CD4-positive, alpha-beta T cell treated with Interleukin-10 for 1 hour (primary cell): ENCODE measurements at regions not wholly inside any gene's neighbourhood (a gene's known extent, or its start where the extent isn't known, plus 50 kb on each side); places are given as distances from the start of the nearest gene placed in this dataset.
A peak's percentile ranks its signal among the peaks of the same experiment; 100 is the strongest.

Experiments
- DNase-seq: peaks from one replicate; pipeline ENCODE4 v3.0.0-alpha.2; 2020

GRCh38 chr4:123575291-123575690, 178.7 kb downstream of the SPRY1 start:
- no peak for DNase-seq

GRCh38 chr4:123577225-123577906, 180.8 kb downstream of the SPRY1 start:
- DNase-seq = no peak

GRCh38 chr4:123578276-123579029, 181.9 kb downstream of the SPRY1 start:
- DNase-seq = no peak

- no peak for DNase-seq
Measured at GRCh38 chr4:123579961-123580360, 183.4 kb downstream of the SPRY1 start.

GRCh38 chr4:123580981-123581664, 184.5 kb downstream of the SPRY1 start:
- DNase-seq = no peak

GRCh38 chr4:123581802-123582201, 185.2 kb downstream of the SPRY1 start:
- DNase-seq = no peak

GRCh38 chr4:123583043-123583442, 186.4 kb downstream of the SPRY1 start:
- DNase-seq = no peak

- DNase-seq = no peak
Measured at GRCh38 chr4:123585111-123585510, 188.5 kb downstream of the SPRY1 start.

- no peak for DNase-seq
Measured at GRCh38 chr4:123587983-123588494, 191.4 kb downstream of the SPRY1 start.

GRCh38 chr4:123588631-123589241, 192.1 kb downstream of the SPRY1 start:
- DNase-seq = no peak

- no peak for DNase-seq
Measured at GRCh38 chr4:123589301-123589700, 192.7 kb downstream of the SPRY1 start.

- DNase-seq = no peak
Measured at GRCh38 chr4:123591875-123592274, 195.3 kb downstream of the SPRY1 start.

- no peak for DNase-seq
Measured at GRCh38 chr4:123593655-123594054, 197.1 kb downstream of the SPRY1 start.

GRCh38 chr4:123596805-123597204, 200.2 kb downstream of the SPRY1 start:
- DNase-seq = no peak

- DNase-seq = no peak
Measured at GRCh38 chr4:123597586-123597985, 201.0 kb downstream of the SPRY1 start.

- no peak for DNase-seq
Measured at GRCh38 chr4:123598331-123598730, 201.7 kb downstream of the SPRY1 start.

GRCh38 chr4:123599061-123599919, 202.7 kb downstream of the SPRY1 start:
- DNase-seq = no peak

GRCh38 chr4:123599920-123600810, 203.6 kb downstream of the SPRY1 start:
- DNase-seq = peak; percentile 61

- no peak for DNase-seq
Measured at GRCh38 chr4:123600987-123601904, 204.7 kb downstream of the SPRY1 start.

GRCh38 chr4:123602007-123602406, 205.4 kb downstream of the SPRY1 start:
- no peak for DNase-seq
